Fibroblast of skin of abdomen (primary cell): ENCODE measurements at regions not wholly inside any gene's neighbourhood (a gene's known extent, or its start where the extent isn't known, plus 50 kb on each side); places are given as distances from the start of the nearest gene placed in this dataset.

Experiments
- DNase-seq: peaks from one replicate; pipeline ENCODE4 v3.0.0-alpha.2; 2013

GRCh38 chr9:19587678-19588077 lies 178.9 kb downstream of the ACER2 start:
- no peak for DNase-seq

GRCh38 chr9:19583890-19584289 lies 175.1 kb downstream of the ACER2 start:
- DNase-seq, result no peak

DNA sequence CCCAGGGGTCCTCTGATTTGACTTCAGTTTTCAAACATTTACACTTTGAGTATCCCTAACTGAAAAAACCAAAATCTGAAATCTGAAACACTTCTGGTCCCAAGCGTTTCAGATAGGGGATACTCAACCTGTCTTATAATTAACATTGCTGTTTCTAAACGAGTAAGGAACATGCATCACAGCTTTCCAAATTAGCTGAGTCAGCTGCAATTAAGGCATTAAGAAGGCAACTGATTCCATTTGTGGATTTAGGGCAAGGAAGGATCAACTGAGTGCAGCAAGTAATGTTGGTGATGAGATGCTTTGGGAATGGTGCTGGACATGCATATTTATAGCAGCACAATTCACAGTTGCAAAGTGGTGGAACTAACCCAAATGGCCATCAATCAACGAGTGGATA lies 168.6 kb downstream of the ACER2 start:
- no peak for DNase-seq

GRCh38 chr9:19568946-19569345 lies 160.1 kb downstream of the ACER2 start:
- DNase-seq, result no peak

- DNase-seq, result no peak
Observed at GRCh38 chr9:19564396-19565061, 155.7 kb downstream of the ACER2 start.

DNA sequence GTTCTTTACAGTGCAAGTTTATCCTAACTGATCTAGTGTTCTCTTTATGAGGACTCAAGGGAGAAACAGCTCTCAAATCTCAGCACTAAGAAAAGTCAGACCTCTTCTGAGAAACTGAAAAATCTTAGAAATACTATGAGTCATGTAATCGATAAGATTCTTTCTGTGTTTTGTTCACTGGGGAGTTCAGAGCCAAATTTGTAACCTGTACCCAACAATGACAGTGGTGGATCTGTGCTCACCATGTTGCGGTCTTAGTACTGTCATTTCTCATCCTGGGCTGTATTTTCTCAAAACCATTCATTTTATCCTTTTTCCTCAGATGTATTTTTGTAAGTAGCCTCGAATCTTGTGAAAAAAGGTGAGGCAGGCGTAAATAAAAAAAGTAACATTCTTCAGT lies 146.4 kb downstream of the ACER2 start:
- DNase-seq, result no peak

GRCh38 chr9:19554529-19554928 lies 145.7 kb downstream of the ACER2 start:
- no peak for DNase-seq

DNA sequence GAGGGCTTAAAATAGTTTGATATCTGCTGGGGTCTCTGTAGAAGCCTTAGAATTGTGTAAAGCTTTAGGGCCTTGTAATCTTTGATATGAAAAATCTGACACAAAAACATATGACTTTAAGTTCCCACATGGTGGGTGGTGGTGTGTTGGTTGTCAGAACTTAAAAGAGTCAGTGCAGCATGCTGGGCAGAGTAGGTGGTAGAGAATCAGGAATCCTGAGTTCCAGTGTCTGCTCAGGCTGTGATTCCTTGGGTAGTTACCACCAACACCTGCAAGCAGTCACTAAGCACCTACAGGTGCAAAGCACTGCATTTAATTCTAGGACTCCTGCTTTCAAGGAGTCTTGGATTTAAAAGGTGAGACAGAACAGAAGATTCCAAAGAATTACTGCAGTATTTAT lies 144.6 kb downstream of the ACER2 start:
- DNase-seq, result no peak

- no peak for DNase-seq
Observed at GRCh38 chr9:19552282-19553105, 143.7 kb downstream of the ACER2 start.

DNA sequence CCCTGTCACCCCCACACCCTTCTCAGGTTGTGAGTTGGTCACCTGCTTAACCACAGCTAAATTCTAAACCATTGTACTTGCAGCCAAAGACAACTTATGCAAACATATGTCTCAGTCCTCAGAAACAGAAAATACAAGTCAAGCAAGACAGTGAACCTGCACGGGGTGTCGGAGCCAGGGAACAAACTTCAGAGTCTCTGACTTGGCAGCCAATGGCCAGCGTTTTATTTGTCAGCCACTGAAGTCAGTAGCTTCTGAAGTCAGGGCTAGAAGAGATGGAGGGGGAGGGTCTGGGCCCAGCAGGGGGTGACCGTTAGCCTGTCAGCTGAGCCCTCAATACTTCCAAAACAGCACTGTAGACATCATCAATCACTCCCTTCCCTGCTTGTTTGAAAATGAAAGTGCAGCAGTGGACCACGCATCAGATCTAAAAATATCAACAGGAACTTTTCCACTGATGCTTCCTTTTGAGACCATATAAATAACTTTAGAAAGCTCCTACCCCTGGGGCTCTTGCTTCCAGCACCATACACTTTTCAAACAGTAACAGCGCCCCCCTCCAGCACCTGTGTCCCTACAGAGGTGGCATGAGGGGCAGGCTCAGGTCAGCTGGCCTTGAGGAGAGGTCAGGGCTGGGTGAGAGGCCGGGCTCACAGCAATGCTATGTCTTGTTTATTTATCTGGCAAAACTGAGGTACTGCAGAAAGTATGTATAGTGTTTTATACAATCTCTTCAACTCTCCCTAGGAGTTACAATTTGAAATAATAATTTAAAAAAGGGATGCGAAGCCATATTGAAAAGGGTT lies 142.5 kb downstream of the ACER2 start:
- DNase-seq, result no peak

- no peak for DNase-seq
Observed at GRCh38 chr9:19550009-19550408, 141.2 kb downstream of the ACER2 start.

DNA sequence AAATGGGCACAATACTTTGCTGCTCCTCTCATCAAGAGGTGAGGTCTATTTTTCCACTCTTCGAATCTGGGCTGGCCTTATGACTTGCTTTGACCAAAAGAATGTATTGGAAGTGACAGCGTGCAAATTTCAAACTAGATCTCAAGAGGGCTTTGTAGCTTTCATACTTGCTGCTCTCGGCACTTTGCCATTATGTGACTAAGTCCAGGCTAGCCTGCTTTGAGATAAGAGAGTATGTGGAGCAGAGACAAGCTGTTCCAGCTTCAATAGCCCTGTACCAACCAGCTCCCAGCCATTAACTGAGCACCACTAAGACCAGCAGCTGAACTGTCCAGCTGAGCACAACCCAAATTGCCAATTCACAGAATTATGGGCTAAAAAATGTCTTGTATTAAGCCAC lies 124.6 kb downstream of the ACER2 start:
- no peak for DNase-seq

GRCh38 chr9:19527663-19528062 lies 118.9 kb downstream of the ACER2 start:
- DNase-seq, result no peak

GRCh38 chr9:19522558-19522957 lies 113.7 kb downstream of the ACER2 start:
- DNase-seq, result no peak

GRCh38 chr9:19521205-19521604 lies 112.4 kb downstream of the ACER2 start:
- DNase-seq, result no peak

GRCh38 chr9:19517202-19517942 lies 108.6 kb downstream of the ACER2 start:
- no peak for DNase-seq

DNA sequence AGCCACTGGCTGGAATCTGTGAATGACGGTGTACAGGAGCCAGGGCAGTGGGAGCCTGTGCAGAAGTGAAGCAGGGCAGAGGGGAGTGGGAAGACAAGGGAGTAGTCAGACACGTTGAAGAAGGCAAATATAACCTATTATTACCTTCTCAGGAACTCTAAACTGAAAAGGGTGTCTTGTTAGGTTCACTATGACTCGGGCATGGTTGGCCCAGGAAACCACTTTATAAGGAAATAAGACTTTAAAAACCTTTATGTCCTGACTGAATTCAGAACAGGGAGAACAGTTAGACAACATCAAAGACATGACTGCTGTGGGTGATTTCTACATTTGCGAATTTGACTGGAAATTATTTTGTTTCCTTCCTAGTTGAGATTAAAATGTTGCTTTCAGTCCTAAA lies 107.5 kb downstream of the ACER2 start:
- no peak for DNase-seq

GRCh38 chr9:19513671-19514275 lies 105.0 kb downstream of the ACER2 start:
- DNase-seq, result peak; percentile 9

GRCh38 chr9:19512103-19512832 lies 103.5 kb downstream of the ACER2 start:
- no peak for DNase-seq

DNA sequence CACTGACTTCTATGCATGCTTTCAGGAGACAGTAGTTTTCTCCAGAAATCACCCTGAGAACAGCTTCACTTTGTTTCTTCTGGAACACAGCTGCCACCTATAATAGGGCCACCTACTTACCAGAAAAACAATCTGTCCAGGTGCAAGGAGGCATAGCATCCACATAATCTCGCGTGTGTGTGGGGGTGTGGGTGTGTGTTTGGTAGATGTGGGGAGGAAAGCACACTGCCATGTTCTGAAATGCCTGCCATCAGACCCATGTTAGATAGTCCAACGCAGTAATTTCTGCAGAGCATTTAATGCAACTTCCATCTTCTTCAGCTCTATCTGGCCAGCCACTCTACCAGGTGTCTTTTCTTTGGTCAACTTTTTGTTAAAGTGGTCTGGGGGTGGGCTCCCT lies 102.9 kb downstream of the ACER2 start:
- DNase-seq, result no peak

- DNase-seq, result no peak
Observed at GRCh38 chr9:19510907-19511306, 102.1 kb downstream of the ACER2 start.
